Neural cell (in vitro differentiated cells): ENCODE measurements at regions not wholly inside any gene's neighbourhood (a gene's known extent, or its start where the extent isn't known, plus 50 kb on each side); places are given as distances from the start of the nearest gene placed in this dataset.

Experiments
- H2AFZ ChIP-seq: fragments of 200-600, 300-800 bp; sonication (generic), shearing (Covaris generic); 2 replicates; pipeline ENCODE4 v1.6.0; 2014; ENCODE audit warnings: low read depth, mild to moderate bottlenecking, antibody characterized with exemption, low read length, moderate library complexity
- H3F3A ChIP-seq: fragments of 200-600 bp; shearing (Covaris generic); 2 replicates; pipeline ENCODE4 v1.6.1; 2016; ENCODE audit warnings: mild to moderate bottlenecking, moderate library complexity, mixed read lengths, antibody characterized with exemption, low read length; ENCODE audit not compliant: insufficient read depth, poor library complexity, severe bottlenecking
- H3K27ac ChIP-seq: fragments of 200-600, 300-800 bp; sonication (generic), shearing (Covaris generic); 2 replicates; pipeline ENCODE4 v1.5.1; 2014; ENCODE audit warnings: mild to moderate bottlenecking, low read length, moderate library complexity
- H3K27me3 ChIP-seq: fragments of 300-800, 200-600 bp; sonication (generic), shearing (Covaris generic); 2 replicates; pipeline ENCODE4 v1.6.0; 2014; ENCODE audit warnings: mild to moderate bottlenecking, low read depth, low read length, moderate library complexity; ENCODE audit not compliant: insufficient read depth
- H3K36me3 ChIP-seq: fragments of 300-800, 200-600 bp; sonication (generic), shearing (Covaris generic); 2 replicates; pipeline ENCODE4 v1.5.1; 2014; ENCODE audit warnings: mild to moderate bottlenecking, antibody characterized with exemption, low read length, moderate library complexity; ENCODE audit not compliant: insufficient read depth
- H3K4me2 ChIP-seq: fragments of 300-800, 200-600 bp; sonication (generic), shearing (Covaris generic); 2 replicates; pipeline ENCODE4 v1.6.0; 2014; ENCODE audit warnings: mild to moderate bottlenecking, low read length
- H3K4me3 ChIP-seq: fragments of 300-800, 200-600 bp; sonication (generic), shearing (Covaris generic); 2 replicates; pipeline ENCODE4 v1.5.1; 2014; ENCODE audit warnings: mild to moderate bottlenecking, low read length, moderate library complexity
- H3K79me2 ChIP-seq: fragments of 200-600 bp; shearing (Covaris generic); replicated peaks from 2 replicates; pipeline ENCODE4 v1.6.0; 2014; ENCODE audit warnings: mild to moderate bottlenecking, low read length, moderate library complexity; ENCODE audit not compliant: insufficient read depth
- H3K9ac ChIP-seq: fragments of 300-800, 200-600 bp; sonication (generic), shearing (Covaris generic); 2 replicates; pipeline ENCODE4 v1.6.1; 2016; ENCODE audit warnings: mild to moderate bottlenecking, low read length, mixed read lengths
- H3K9me2 ChIP-seq: fragments of 200-600 bp; shearing (Covaris generic); 2 replicates; pipeline ENCODE4 v1.6.1; 2016; ENCODE audit warnings: mild to moderate bottlenecking, low read length, mixed read lengths; ENCODE audit not compliant: insufficient read depth
- H3K9me3 ChIP-seq: fragments of 200-600, 300-800 bp; sonication (generic), shearing (Covaris generic); 2 replicates; pipeline ENCODE4 v1.6.1; 2016; ENCODE audit warnings: mild to moderate bottlenecking, mixed run types, low read length, moderate library complexity, mixed read lengths
- H4K20me1 ChIP-seq: fragments of 200-600 bp; shearing (Covaris generic); 2 replicates; pipeline ENCODE4 v1.6.1; 2016; ENCODE audit warnings: mild to moderate bottlenecking, mixed run types; ENCODE audit not compliant: insufficient read depth
- CTCF ChIP-seq: fragments of 450-650 bp; IDR thresholded peaks from 2 replicates; pipeline ENCODE4 v1.5.1; 2014; ENCODE audit warnings: antibody characterized with exemption, mild to moderate bottlenecking, moderate library complexity; ENCODE audit not compliant: poor library complexity, severe bottlenecking
- MXI1 ChIP-seq: fragments of 450-650 bp; conservative IDR thresholded peaks from 2 replicates; pipeline ENCODE4 v1.6.1; 2014; ENCODE audit warnings: antibody characterized with exemption, mild to moderate bottlenecking; ENCODE audit not compliant: poor library complexity, severe bottlenecking
- POLR2AphosphoS5 ChIP-seq: IDR thresholded peaks from 2 replicates; pipeline ENCODE4 v1.6.1; 2012
- RAD21 ChIP-seq: fragments of 450-650 bp; conservative IDR thresholded peaks from 2 replicates; pipeline ENCODE4 v1.6.1; 2014; ENCODE audit warnings: antibody characterized with exemption, mild to moderate bottlenecking, moderate library complexity
- REST ChIP-seq: IDR thresholded peaks from 2 replicates; pipeline ENCODE4 v1.6.1; 2012; ENCODE audit warnings: borderline replicate concordance
- SMC3 ChIP-seq: fragments of 450-650 bp; conservative IDR thresholded peaks from 2 replicates; pipeline ENCODE4 v1.6.1; 2014; ENCODE audit warnings: antibody characterized with exemption, mild to moderate bottlenecking, moderate library complexity; ENCODE audit not compliant: poor library complexity
- TAF1 ChIP-seq: IDR thresholded peaks from 2 replicates; pipeline ENCODE4 v1.6.1; 2012; ENCODE audit warnings: low read depth

- Histone ChIP-seq H3K4me3 (no peak overlapping the region), H3K9me3 (no peaks in the 10 kb centered on the region), H3K36me3 (no peaks in the 10 kb centered on the region), H3K9ac (no peak overlapping the region), H3F3A (no peaks in the 10 kb centered on the region), H3K4me2 (no peak overlapping the region), H3K79me2 (no peaks in the 10 kb centered on the region), H4K20me1 (no peaks in the 10 kb centered on the region), H3K27me3 (no peaks in the 10 kb centered on the region), H3K9me2 (no peaks in the 10 kb centered on the region), H3K27ac (no peak overlapping the region), H2AFZ (no peak overlapping the region)
- no peak for TF ChIP-seq CTCF
- TF ChIP-seq POLR2AphosphoS5: no peak
- no peak for TF ChIP-seq RAD21
- TF ChIP-seq TAF1: no peak
- no peak for TF ChIP-seq REST
- TF ChIP-seq SMC3: no peak
Measured at GRCh38 chr2:240246173-240246820, 105.8 kb upstream of the OTOS start.

DNA sequence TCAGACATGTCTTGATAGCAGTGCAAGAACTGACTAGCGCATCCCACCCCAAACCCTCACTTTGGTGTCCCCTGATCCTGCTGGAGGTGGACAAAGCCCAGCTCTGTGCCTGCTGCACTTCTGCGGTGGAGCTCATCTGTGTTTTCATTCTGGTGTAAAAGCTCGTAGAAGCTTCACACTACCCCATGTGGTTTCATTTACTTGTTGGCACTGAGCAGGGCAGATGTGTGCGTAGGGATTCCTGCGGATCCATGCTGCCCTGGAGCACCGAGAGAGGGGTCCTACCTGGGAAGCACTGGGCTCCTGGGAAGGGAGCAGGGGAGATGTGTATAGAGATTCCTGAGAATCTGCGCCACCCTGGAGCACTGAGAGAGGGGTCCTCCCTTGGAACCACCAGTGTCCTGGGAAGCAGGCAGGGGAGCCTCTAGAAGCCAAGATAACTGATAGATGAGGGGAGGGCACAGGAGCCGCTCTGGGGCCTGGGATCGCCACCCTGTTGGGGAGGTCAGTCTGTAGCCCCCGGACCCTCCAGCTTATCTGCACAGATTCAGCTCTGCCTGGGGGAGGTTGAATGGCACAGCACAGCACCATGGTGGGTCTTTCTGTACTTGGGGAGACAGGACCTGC lies 106.9 kb upstream of the OTOS start:
- Histone ChIP-seq H3K27ac (no peak overlapping the region), H3K9me3 (no peaks in the 10 kb centered on the region), H3F3A (no peaks in the 10 kb centered on the region), H3K4me3 (no peak overlapping the region), H3K9ac (no peak overlapping the region), H4K20me1 (no peaks in the 10 kb centered on the region), H2AFZ (no peak overlapping the region), H3K79me2 (no peaks in the 10 kb centered on the region), H3K4me2 (no peak overlapping the region), H3K9me2 (no peaks in the 10 kb centered on the region), H3K27me3 (no peaks in the 10 kb centered on the region), H3K36me3 (no peaks in the 10 kb centered on the region)
- TF ChIP-seq MXI1: no peak
- TF ChIP-seq POLR2AphosphoS5: no peak
- TF ChIP-seq REST: no peak
- no peak for TF ChIP-seq TAF1
